ENCODE measurements at regions not wholly inside any gene's neighbourhood (a gene's known extent, or its start where the extent isn't known, plus 50 kb on each side); places are given as distances from the start of the nearest gene placed in this dataset.
"Not testable (repeated sequence)": the region's sequence is repeated elsewhere in the genome, so short reads cannot be mapped to it uniquely, and the experiment has no call there.

- H2AK5ac ChIP-seq (ENCODE audit: low read depth, low read length), result no peak overlapping the region
- no peak overlapping the region for H3K27ac ChIP-seq (replicated peaks; ENCODE audit: low read length)
- no peak overlapping the region for H2BK5ac ChIP-seq (ENCODE audit: low read length)
- no peak for DNase-seq (ENCODE audit: low spot score)
- no peak overlapping the region for H4K8ac ChIP-seq (ENCODE audit: low read depth, low read length)
- H3K23ac ChIP-seq (ENCODE audit: low read depth, low read length, poor library complexity), result no peak overlapping the region
- H3K18ac ChIP-seq (ENCODE audit: low read length), result no peak overlapping the region
- no peaks in the 10 kb centered on the region for H3K4me1 ChIP-seq (ENCODE audit: control insufficient read depth in 2 of 2, insufficient read depth in 1 of 2, low read depth in 1 of 2, low read length in 2 of 2)
- no peak overlapping the region for H3K9ac ChIP-seq (ENCODE audit: low read depth, low read length, poor library complexity)
- no peak overlapping the region for H2BK12ac ChIP-seq (ENCODE audit: low read length)
- H3K4me2 ChIP-seq (ENCODE audit: insufficient read depth, low read length, poor library complexity, severe bottlenecking), result no peak overlapping the region
- H2AFZ ChIP-seq (ENCODE audit: low read length), result no peak overlapping the region
- H3K79me1 ChIP-seq (ENCODE audit: low read depth, low read length), result no peaks in the 10 kb centered on the region
- H3K27me3 ChIP-seq (ENCODE audit: control insufficient read depth in 3 of 3, insufficient read depth in 3 of 3, low read depth in 1 of 3, low read length in 3 of 3), result no peaks in the 10 kb centered on the region
- WGBS, 2 donors (ENCODE audit: extremely low coverage in 2 of 2, insufficient read length in 2 of 2, insufficient replicate concordance in 1 of 2), result no CpG with 5 or more reads among the region's 6 CpGs
- H3K14ac ChIP-seq (ENCODE audit: low read length), result no peak overlapping the region
- H2BK15ac ChIP-seq (ENCODE audit: low read length), result no peak overlapping the region
- H2BK120ac ChIP-seq (ENCODE audit: low read depth, low read length), result no peak overlapping the region
- no peak overlapping the region for H4K91ac ChIP-seq (ENCODE audit: low read depth, low read length, poor library complexity)
- no peaks in the 10 kb centered on the region for H3K9me3 ChIP-seq (replicated peaks in 1 of 2; ENCODE audit: control insufficient read depth in 2 of 2, insufficient read depth in 1 of 2, low read depth in 1 of 2, low read length in 2 of 2)
- H3K4me3 ChIP-seq (ENCODE audit: low read length in 2 of 2), result no peak overlapping the region
- no peaks in the 10 kb centered on the region for H3K36me3 ChIP-seq (replicated peaks in 1 of 2; ENCODE audit: control insufficient read depth in 2 of 2, insufficient read depth in 2 of 2, low read length in 2 of 2)
- H3K4ac ChIP-seq (ENCODE audit: low read length), result no peak overlapping the region
These were observed 435.6 kb upstream of the GRM7 start for GRCh38 chr3:6425289-6425820.

- not testable (repeated sequence) for H2BK12ac ChIP-seq (ENCODE audit: low read length); H2AFZ ChIP-seq (ENCODE audit: low read length); H3K4me2 ChIP-seq (ENCODE audit: insufficient read depth, low read length, poor library complexity, severe bottlenecking); H3K4ac ChIP-seq (ENCODE audit: low read length); H3K9ac ChIP-seq (ENCODE audit: low read depth, low read length, poor library complexity); DNase-seq (ENCODE audit: low spot score); H2BK5ac ChIP-seq (ENCODE audit: low read length); H4K91ac ChIP-seq (ENCODE audit: low read depth, low read length, poor library complexity); H3K27me3 ChIP-seq (ENCODE audit: control insufficient read depth in 3 of 3, insufficient read depth in 3 of 3, low read depth in 1 of 3, low read length in 3 of 3); H3K18ac ChIP-seq (ENCODE audit: low read length); H4K8ac ChIP-seq (ENCODE audit: low read depth, low read length); H3K27ac ChIP-seq (replicated peaks; ENCODE audit: low read length); H2BK15ac ChIP-seq (ENCODE audit: low read length); H3K36me3 ChIP-seq (replicated peaks in 1 of 2; ENCODE audit: control insufficient read depth in 2 of 2, insufficient read depth in 2 of 2, low read length in 2 of 2); H2AK5ac ChIP-seq (ENCODE audit: low read depth, low read length); H3K23ac ChIP-seq (ENCODE audit: low read depth, low read length, poor library complexity); H3K14ac ChIP-seq (ENCODE audit: low read length); H3K79me1 ChIP-seq (ENCODE audit: low read depth, low read length); H3K4me1 ChIP-seq (ENCODE audit: control insufficient read depth in 2 of 2, insufficient read depth in 1 of 2, low read depth in 1 of 2, low read length in 2 of 2); H3K4me3 ChIP-seq (ENCODE audit: low read length in 2 of 2); H3K9me3 ChIP-seq (replicated peaks in 1 of 2; ENCODE audit: control insufficient read depth in 2 of 2, insufficient read depth in 1 of 2, low read depth in 1 of 2, low read length in 2 of 2); H2BK120ac ChIP-seq (ENCODE audit: low read depth, low read length)
- no CpG with 5 or more reads among the region's 2 CpGs for WGBS, 2 donors (ENCODE audit: extremely low coverage in 2 of 2, insufficient read length in 2 of 2, insufficient replicate concordance in 1 of 2)
These were observed 432.6 kb upstream of the GRM7 start for GRCh38 chr3:6428276-6428675.

- no peak overlapping the region for H3K4me3 ChIP-seq (ENCODE audit: low read length in 2 of 2)
- no peaks in the 10 kb centered on the region for H3K36me3 ChIP-seq (replicated peaks in 1 of 2; ENCODE audit: control insufficient read depth in 2 of 2, insufficient read depth in 2 of 2, low read length in 2 of 2)
- H2BK5ac ChIP-seq (ENCODE audit: low read length), result no peak overlapping the region
- H2BK12ac ChIP-seq (ENCODE audit: low read length), result no peak overlapping the region
- no peak overlapping the region for H3K23ac ChIP-seq (ENCODE audit: low read depth, low read length, poor library complexity)
- H2AK5ac ChIP-seq (ENCODE audit: low read depth, low read length), result no peak overlapping the region
- no peaks in the 10 kb centered on the region for H3K27me3 ChIP-seq (ENCODE audit: control insufficient read depth in 3 of 3, insufficient read depth in 3 of 3, low read depth in 1 of 3, low read length in 3 of 3)
- no peak overlapping the region for H2BK120ac ChIP-seq (ENCODE audit: low read depth, low read length)
- no peaks in the 10 kb centered on the region for H3K79me1 ChIP-seq (ENCODE audit: low read depth, low read length)
- no peak overlapping the region for H2BK15ac ChIP-seq (ENCODE audit: low read length)
- no peak overlapping the region for H3K4ac ChIP-seq (ENCODE audit: low read length)
- no peak overlapping the region for H4K91ac ChIP-seq (ENCODE audit: low read depth, low read length, poor library complexity)
- no peak overlapping the region for H3K14ac ChIP-seq (ENCODE audit: low read length)
- no peak overlapping the region for H3K27ac ChIP-seq (replicated peaks; ENCODE audit: low read length)
- no peak overlapping the region for H4K8ac ChIP-seq (ENCODE audit: low read depth, low read length)
- no peak for DNase-seq (ENCODE audit: low spot score)
- no peaks in the 10 kb centered on the region for H3K4me1 ChIP-seq (ENCODE audit: control insufficient read depth in 2 of 2, insufficient read depth in 1 of 2, low read depth in 1 of 2, low read length in 2 of 2)
- no peaks in the 10 kb centered on the region for H3K9me3 ChIP-seq (replicated peaks in 1 of 2; ENCODE audit: control insufficient read depth in 2 of 2, insufficient read depth in 1 of 2, low read depth in 1 of 2, low read length in 2 of 2)
- no peak overlapping the region for H3K9ac ChIP-seq (ENCODE audit: low read depth, low read length, poor library complexity)
- H3K4me2 ChIP-seq (ENCODE audit: insufficient read depth, low read length, poor library complexity, severe bottlenecking), result no peak overlapping the region
- no CpG with 5 or more reads among the region's 1 CpG for WGBS, 2 donors (ENCODE audit: extremely low coverage in 2 of 2, insufficient read length in 2 of 2, insufficient replicate concordance in 1 of 2)
- no peak overlapping the region for H2AFZ ChIP-seq (ENCODE audit: low read length)
- no peak overlapping the region for H3K18ac ChIP-seq (ENCODE audit: low read length)
These were observed 425.0 kb upstream of the GRM7 start for GRCh38 chr3:6435951-6436350.

- no peak overlapping the region for H2AK5ac ChIP-seq (ENCODE audit: low read depth, low read length)
- no peak overlapping the region for H3K4me3 ChIP-seq (ENCODE audit: low read length in 2 of 2)
- no peaks in the 10 kb centered on the region for H3K36me3 ChIP-seq (replicated peaks in 1 of 2; ENCODE audit: control insufficient read depth in 2 of 2, insufficient read depth in 2 of 2, low read length in 2 of 2)
- H3K9ac ChIP-seq (ENCODE audit: low read depth, low read length, poor library complexity), result no peak overlapping the region
- no peak overlapping the region for H2BK5ac ChIP-seq (ENCODE audit: low read length)
- H4K8ac ChIP-seq (ENCODE audit: low read depth, low read length), result no peak overlapping the region
- no CpG with 5 or more reads among the region's 3 CpGs for WGBS, 2 donors (ENCODE audit: extremely low coverage in 2 of 2, insufficient read length in 2 of 2, insufficient replicate concordance in 1 of 2)
- H4K91ac ChIP-seq (ENCODE audit: low read depth, low read length, poor library complexity), result no peak overlapping the region
- H3K4ac ChIP-seq (ENCODE audit: low read length), result no peak overlapping the region
- no peak overlapping the region for H3K4me2 ChIP-seq (ENCODE audit: insufficient read depth, low read length, poor library complexity, severe bottlenecking)
- H3K79me1 ChIP-seq (ENCODE audit: low read depth, low read length), result no peaks in the 10 kb centered on the region
- H2BK12ac ChIP-seq (ENCODE audit: low read length), result no peak overlapping the region
- no peaks in the 10 kb centered on the region for H3K27me3 ChIP-seq (ENCODE audit: control insufficient read depth in 3 of 3, insufficient read depth in 3 of 3, low read depth in 1 of 3, low read length in 3 of 3)
- no peaks in the 10 kb centered on the region for H3K9me3 ChIP-seq (replicated peaks in 1 of 2; ENCODE audit: control insufficient read depth in 2 of 2, insufficient read depth in 1 of 2, low read depth in 1 of 2, low read length in 2 of 2)
- H3K14ac ChIP-seq (ENCODE audit: low read length), result no peak overlapping the region
- H3K23ac ChIP-seq (ENCODE audit: low read depth, low read length, poor library complexity), result no peak overlapping the region
- H3K18ac ChIP-seq (ENCODE audit: low read length), result no peak overlapping the region
- no peak for DNase-seq (ENCODE audit: low spot score)
- no peaks in the 10 kb centered on the region for H3K4me1 ChIP-seq (ENCODE audit: control insufficient read depth in 2 of 2, insufficient read depth in 1 of 2, low read depth in 1 of 2, low read length in 2 of 2)
- no peak overlapping the region for H2AFZ ChIP-seq (ENCODE audit: low read length)
- no peak overlapping the region for H2BK120ac ChIP-seq (ENCODE audit: low read depth, low read length)
- H2BK15ac ChIP-seq (ENCODE audit: low read length), result no peak overlapping the region
- H3K27ac ChIP-seq (replicated peaks; ENCODE audit: low read length), result no peak overlapping the region
These were observed 423.3 kb upstream of the GRM7 start for GRCh38 chr3:6437631-6438030.
